Activated CD8-positive, alpha-beta memory T cell treated with anti-CD3 and anti-CD28 coated beads for 48 hours (primary cell): ENCODE measurements at regions not wholly inside any gene's neighbourhood (a gene's known extent, or its start where the extent isn't known, plus 50 kb on each side); places are given as distances from the start of the nearest gene placed in this dataset.

Experiments used
- DNase-seq, 3 experiments: peaks; one replicate each; pipeline ENCODE4 v3.0.0-alpha.2; 2020; ENCODE audit warnings: low read depth in 2 of 3, low spot score in 2 of 3

GRCh38 chr18:55858661-55859515, 270.9 kb upstream of the TCF4 start:
- no peak for DNase-seq

GRCh38 chr18:55857956-55858355, 270.0 kb upstream of the TCF4 start:
- DNase-seq: no peak

- no peak for DNase-seq
Observed at GRCh38 chr18:55857409-55857808, 269.4 kb upstream of the TCF4 start.

DNA sequence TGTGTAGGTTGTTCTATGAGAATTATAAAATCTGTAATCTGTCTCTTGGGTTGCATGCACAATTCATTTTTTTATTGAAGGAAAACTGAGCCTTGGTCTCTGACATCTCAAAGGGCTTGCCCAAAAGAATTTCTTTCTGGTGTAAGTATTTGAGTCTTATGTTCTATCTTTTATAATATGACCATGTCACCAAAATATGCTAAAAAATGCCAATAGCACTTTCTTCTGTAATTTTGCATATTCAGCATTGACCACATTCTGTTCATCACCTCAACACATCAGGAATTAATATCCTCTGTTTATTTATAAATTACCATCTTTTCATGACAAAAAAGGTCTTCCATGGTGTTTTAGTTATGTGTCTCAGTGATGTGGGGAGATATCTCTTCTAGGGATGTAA, 268.7 kb upstream of the TCF4 start:
- DNase-seq: no peak

GRCh38 chr18:55856229-55856628, 268.2 kb upstream of the TCF4 start:
- no peak for DNase-seq

DNA sequence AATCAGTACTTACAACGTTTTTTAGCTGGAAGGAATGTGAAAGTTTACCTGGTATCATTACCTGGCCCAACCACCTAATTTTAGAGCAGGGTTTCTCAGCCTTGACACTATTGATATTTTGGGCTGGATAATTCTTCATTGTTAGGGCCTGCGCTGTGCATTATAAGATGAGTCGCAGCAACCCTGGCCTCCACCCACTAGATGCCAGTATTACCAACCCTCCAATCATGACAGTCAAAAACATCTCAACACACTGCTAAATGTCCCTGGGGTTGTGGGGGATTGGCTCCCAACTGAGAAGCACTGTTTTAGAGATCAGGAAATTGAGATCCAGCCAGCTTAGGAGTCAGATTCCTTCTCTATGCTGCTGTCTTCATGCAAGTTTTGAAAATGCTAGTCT, 265.3 kb upstream of the TCF4 start:
- no peak for DNase-seq

GRCh38 chr18:55850904-55851303, 262.9 kb upstream of the TCF4 start:
- no peak for DNase-seq

DNA sequence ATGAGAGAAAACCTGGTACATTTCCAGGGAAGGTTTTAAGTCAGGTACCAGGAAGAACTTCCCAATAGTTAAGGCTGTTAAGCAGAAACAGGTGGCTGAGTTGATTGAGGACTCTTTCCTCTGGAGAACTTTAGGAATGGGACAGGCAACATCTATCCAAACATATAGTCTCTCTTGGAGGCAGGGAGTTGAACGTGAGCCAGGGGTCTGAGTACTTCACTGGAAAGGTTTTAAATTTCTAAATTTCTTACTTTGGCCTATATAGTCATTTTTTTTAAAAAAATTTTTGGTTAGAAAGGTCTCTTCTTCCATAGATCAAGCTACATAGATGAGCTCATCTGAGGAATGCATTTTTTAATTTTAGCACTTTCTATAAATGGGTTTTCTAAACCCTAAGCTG, 261.4 kb upstream of the TCF4 start:
- no peak for DNase-seq

GRCh38 chr18:55847960-55848359, 260.0 kb upstream of the TCF4 start:
- no peak for DNase-seq

- DNase-seq: no peak
Observed at GRCh38 chr18:55845221-55845620, 257.2 kb upstream of the TCF4 start.

- DNase-seq: no peak
Observed at GRCh38 chr18:55844382-55844781, 256.4 kb upstream of the TCF4 start.

- DNase-seq: no peak
Observed at GRCh38 chr18:55841314-55841713, 253.3 kb upstream of the TCF4 start.

DNA sequence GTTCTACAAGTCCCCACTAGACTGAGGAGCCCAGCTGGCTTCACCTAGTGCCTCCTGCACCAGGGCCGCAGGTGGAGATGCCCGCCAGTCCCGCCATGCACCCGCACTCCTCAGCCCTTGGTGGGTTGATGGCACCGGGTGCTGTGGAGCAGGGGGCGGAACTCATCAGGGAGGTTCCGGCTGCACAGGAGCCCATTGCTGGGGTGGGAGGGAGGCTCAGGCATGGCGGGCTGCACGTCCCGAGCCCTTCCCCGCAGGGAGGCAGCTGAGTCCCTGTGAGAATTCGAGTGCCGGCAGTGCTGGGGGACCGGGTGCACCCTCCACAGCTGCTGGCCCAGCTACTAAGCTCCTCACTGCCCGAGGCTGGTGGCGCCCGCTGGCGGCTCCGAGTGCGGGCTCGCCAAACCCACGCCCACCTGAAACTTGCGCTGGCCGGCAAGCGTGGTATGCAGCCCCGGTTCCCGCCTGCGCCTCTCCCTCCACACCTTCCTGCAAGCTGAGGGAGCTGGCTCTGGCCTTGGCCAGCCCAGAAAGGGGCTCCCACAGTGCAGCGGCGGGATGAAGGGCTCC, 252.7 kb upstream of the TCF4 start:
- DNase-seq: no peak

DNA sequence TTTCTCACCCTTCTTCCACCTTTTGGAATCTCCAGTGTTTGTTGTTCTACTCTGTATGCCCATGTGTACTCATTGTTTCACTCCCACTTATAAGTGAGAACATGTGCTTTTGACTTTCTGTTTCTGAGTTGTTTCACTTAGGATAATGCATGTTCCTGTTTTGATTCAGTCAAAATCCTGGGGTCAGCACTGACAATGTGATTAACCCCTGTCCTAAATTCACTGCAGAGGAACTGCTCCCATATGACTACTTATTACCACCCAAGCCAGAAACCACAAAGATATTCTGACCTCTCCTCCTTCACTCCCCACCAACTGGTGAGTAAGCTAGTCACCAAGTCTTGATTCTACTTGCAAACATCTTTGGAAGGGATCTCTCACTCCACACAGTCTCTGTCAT, 251.4 kb upstream of the TCF4 start:
- no peak for DNase-seq

- no peak for DNase-seq
Observed at GRCh38 chr18:55838841-55839240, 250.8 kb upstream of the TCF4 start.

DNA sequence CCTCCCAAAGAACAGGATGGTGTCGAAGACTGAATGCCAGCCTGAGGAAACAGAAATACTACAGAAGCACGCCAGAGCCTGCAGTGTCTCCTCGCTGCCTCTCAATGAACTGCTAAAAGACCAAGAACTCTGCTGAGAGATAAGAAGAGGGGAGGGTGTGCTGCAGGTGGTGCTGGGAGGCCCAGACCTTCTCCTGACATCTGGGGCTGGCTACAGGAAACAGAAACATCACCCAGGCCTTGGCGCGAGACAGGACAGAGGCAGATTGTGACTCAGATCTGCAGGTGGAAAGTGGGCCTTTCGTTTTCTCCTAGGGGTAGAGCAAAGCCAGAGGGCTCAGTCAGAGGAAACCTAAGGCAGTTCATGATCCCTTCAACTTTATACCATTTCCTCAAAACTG, 250.3 kb upstream of the TCF4 start:
- no peak for DNase-seq

DNA sequence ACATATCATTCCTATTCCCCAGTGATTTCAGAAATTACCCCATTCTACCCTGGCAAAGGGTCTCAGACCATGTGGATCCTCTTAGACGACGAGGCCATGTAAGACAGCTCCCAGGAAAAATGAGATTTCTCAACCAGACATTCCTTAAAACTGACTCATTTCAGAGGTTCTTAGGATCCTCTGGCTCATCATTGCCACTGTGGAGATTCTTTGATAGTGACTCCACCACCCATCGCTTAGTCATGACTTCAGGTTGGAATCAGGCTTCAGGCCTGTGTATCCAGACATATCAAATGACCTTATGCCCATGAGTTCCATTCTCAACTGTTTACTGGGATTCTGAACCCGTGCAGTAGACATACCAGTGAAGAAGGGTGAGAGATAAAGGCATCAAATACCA, 245.6 kb upstream of the TCF4 start:
- DNase-seq: no peak

GRCh38 chr18:55830544-55830943, 242.6 kb upstream of the TCF4 start:
- no peak for DNase-seq

- no peak for DNase-seq
Observed at GRCh38 chr18:55821219-55821618, 233.2 kb upstream of the TCF4 start.

- no peak for DNase-seq
Observed at GRCh38 chr18:55819448-55819847, 231.5 kb upstream of the TCF4 start.

DNA sequence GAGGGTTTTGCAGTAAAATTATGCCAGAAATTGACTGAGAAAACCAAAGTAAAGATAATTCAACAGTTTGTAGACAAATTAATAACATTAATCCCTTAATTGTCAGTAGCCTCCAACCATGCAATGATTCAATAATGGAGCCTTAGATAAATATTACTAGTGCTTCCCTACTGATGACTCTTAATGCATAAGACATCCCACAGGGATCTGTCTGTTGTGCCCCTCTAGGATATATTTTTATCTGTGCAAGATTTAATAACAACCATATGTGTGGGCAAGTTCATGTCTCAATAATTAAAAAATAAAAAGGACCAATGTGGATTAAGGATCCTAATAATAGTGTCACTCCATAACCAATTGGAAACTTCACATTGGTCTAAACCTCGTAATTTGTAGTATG, 230.3 kb upstream of the TCF4 start:
- DNase-seq: no peak

GRCh38 chr18:55811925-55812324, 223.9 kb upstream of the TCF4 start:
- DNase-seq: no peak

DNA sequence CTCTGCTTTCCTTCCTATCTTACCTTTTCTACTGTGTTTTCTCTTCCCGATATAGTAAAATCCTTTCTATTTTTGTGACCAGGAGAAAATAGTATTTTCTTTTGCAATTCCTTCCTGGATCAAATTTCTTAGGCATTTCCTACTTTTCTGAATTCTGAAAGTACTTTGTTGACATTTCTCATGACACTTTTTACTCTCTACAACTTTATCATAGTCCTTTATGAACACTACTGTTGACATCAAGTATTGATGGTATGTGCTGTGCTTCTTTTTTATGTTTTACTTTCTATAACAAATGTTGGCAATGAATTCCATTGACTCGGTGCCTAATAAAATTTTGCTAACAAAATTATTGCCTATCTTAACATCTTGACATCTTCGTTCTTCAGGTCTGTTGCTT, 217.7 kb upstream of the TCF4 start:
- DNase-seq: no peak
